GM19468 (cell line): ENCODE measurements at regions not wholly inside any gene's neighbourhood (a gene's known extent, or its start where the extent isn't known, plus 50 kb on each side); places are given as distances from the start of the nearest gene placed in this dataset.
"Not testable (repeated sequence)": the region's sequence is repeated elsewhere in the genome, so short reads cannot be mapped to it uniquely, and the experiment has no call there.

Experiments
- ATAC-seq: cut with Tn5 transposase; IDR thresholded peaks from one replicate; pipeline ENCODE4 v1.9.1; 2021; ENCODE audit warnings: mild to moderate bottlenecking, moderate library complexity, moderate number of reproducible peaks; ENCODE audit not compliant: unreplicated experiment; ENCODE audit errors: extremely low read depth

GRCh38 chr16:22436823-22437652, 62.6 kb upstream of the CDR2 start:
- peak; percentile 54 for ATAC-seq

GRCh38 chr16:22436326-22436822, 62.0 kb upstream of the CDR2 start:
- not testable (repeated sequence) for ATAC-seq

GRCh38 chr16:22431314-22431713, 56.9 kb upstream of the CDR2 start:
- not testable (repeated sequence) for ATAC-seq

GRCh38 chr16:22428654-22429053, 54.2 kb upstream of the CDR2 start:
- ATAC-seq: no peak

GRCh38 chr16:22427556-22427955, 53.1 kb upstream of the CDR2 start:
- ATAC-seq: no peak

- ATAC-seq: no peak
Observed at GRCh38 chr16:22425847-22426246, 51.4 kb upstream of the CDR2 start.

GRCh38 chr16:22425036-22425801, 50.8 kb upstream of the CDR2 start:
- ATAC-seq: no peak

- ATAC-seq: no peak
Observed at GRCh38 chr16:22424161-22424937, 49.9 kb upstream of the CDR2 start.
